Liver (tissue), 8 donors: ENCODE measurements at regions not wholly inside any gene's neighbourhood (a gene's known extent, or its start where the extent isn't known, plus 50 kb on each side); places are given as distances from the start of the nearest gene placed in this dataset.

Experiments used
- DNase-seq: peaks from one replicate; pipeline ENCODE4 v3.0.0-alpha.2; 2017; ENCODE audit warnings: low spot score
- H3K27ac ChIP-seq, 2 donors: one replicate each; pipeline ENCODE4 v1.7.0; 2013; ENCODE audit warnings: inconsistent platforms in 2 of 2, low read length in 2 of 2, control low read depth in 1 of 2, low read depth in 1 of 2, mild to moderate bottlenecking in 1 of 2
- H3K27me3 ChIP-seq, 4 donors: one replicate each; pipeline versions ENCODE4 v1.6.1 to v1.7.0; 2013; ENCODE audit warnings: low read length in 3 of 4, inconsistent platforms in 1 of 4, mild to moderate bottlenecking in 1 of 4, moderate library complexity in 1 of 4; ENCODE audit not compliant: control insufficient read depth in 4 of 4, insufficient read depth in 4 of 4
- H3K36me3 ChIP-seq, 4 donors: one replicate each; pipeline versions ENCODE4 v1.6.1 to v1.7.0; 2013; ENCODE audit warnings: low read length in 3 of 4, mild to moderate bottlenecking in 3 of 4, low read depth in 1 of 4, moderate library complexity in 1 of 4; ENCODE audit not compliant: control insufficient read depth in 4 of 4, insufficient read depth in 3 of 4
- H3K4me1 ChIP-seq, 4 donors: one replicate each; pipeline versions ENCODE4 v1.6.1 to v1.7.0; 2013; ENCODE audit warnings: low read length in 3 of 4, mild to moderate bottlenecking in 3 of 4, moderate library complexity in 1 of 4; ENCODE audit not compliant: control insufficient read depth in 4 of 4, insufficient read depth in 4 of 4
- H3K4me3 ChIP-seq, 3 donors: one replicate each; pipeline versions ENCODE4 v1.6.1 to v1.7.0; 2013; ENCODE audit warnings: low read length in 3 of 3, control low read depth in 1 of 3, low read depth in 1 of 3, mild to moderate bottlenecking in 1 of 3
- H3K9ac ChIP-seq, 2 donors: one replicate each; pipeline ENCODE4 v1.7.0; 2013; ENCODE audit warnings: low read length in 2 of 2, mild to moderate bottlenecking in 2 of 2, moderate library complexity in 2 of 2, control low read depth in 1 of 2, low read depth in 1 of 2
- H3K9me3 ChIP-seq, 4 donors: one replicate each; pipeline versions ENCODE4 v1.6.1 to v1.7.0; 2013; ENCODE audit warnings: low read length in 3 of 4; ENCODE audit not compliant: control insufficient read depth in 4 of 4
- EGR1 ChIP-seq, 2 donors: IDR thresholded peaks; 2 replicates each; pipeline ENCODE4 v1.6.1; 2016 to 2018; ENCODE audit warnings: antibody characterized with exemption in 2 of 2, low read depth in 2 of 2
- FOXA1 ChIP-seq: IDR thresholded peaks from 2 replicates; pipeline ENCODE4 v1.6.1; 2016; ENCODE audit warnings: antibody characterized with exemption
- FOXA2 ChIP-seq: IDR thresholded peaks from 2 replicates; pipeline ENCODE4 v1.6.1; 2016; ENCODE audit warnings: antibody characterized with exemption
- GABPA ChIP-seq, 2 donors: IDR thresholded peaks in 1 of 2; conservative IDR thresholded peaks in 1 of 2; 2 replicates each; pipeline ENCODE4 v1.6.1; 2016; ENCODE audit warnings: antibody characterized with exemption in 2 of 2, mild to moderate bottlenecking in 1 of 2, moderate library complexity in 1 of 2
- HNF4A ChIP-seq, 2 donors: conservative IDR thresholded peaks; 2 replicates each; pipeline ENCODE4 v1.6.1; 2016; ENCODE audit warnings: antibody characterized with exemption in 2 of 2, mild to moderate bottlenecking in 2 of 2
- HNF4G ChIP-seq: IDR thresholded peaks from 2 replicates; pipeline ENCODE4 v1.6.1; 2016; ENCODE audit warnings: antibody characterized with exemption
- JUND ChIP-seq, 2 donors: IDR thresholded peaks; 2 replicates each; pipeline ENCODE4 v1.6.1; 2016; ENCODE audit warnings: antibody characterized with exemption in 2 of 2
- NR2F2 ChIP-seq: IDR thresholded peaks from 2 replicates; pipeline ENCODE4 v1.6.1; 2016; ENCODE audit warnings: antibody characterized with exemption
- RAD21 ChIP-seq, 2 donors: IDR thresholded peaks; 2 replicates each; pipeline ENCODE4 v1.6.1; 2016; ENCODE audit warnings: antibody characterized with exemption in 2 of 2, mild to moderate bottlenecking in 2 of 2
- RXRA ChIP-seq, 2 donors: IDR thresholded peaks; 2 replicates each; pipeline ENCODE4 v1.6.1; 2017 to 2018; ENCODE audit warnings: antibody characterized with exemption in 2 of 2, mild to moderate bottlenecking in 1 of 2
- SP1 ChIP-seq: IDR thresholded peaks from 2 replicates; pipeline ENCODE4 v1.6.1; 2018; ENCODE audit warnings: antibody characterized with exemption, mild to moderate bottlenecking
- TAF1 ChIP-seq: conservative IDR thresholded peaks from 2 replicates; pipeline ENCODE4 v1.6.1; 2016; ENCODE audit warnings: antibody characterized with exemption, mild to moderate bottlenecking
- YY1 ChIP-seq: IDR thresholded peaks from 2 replicates; pipeline ENCODE4 v1.6.1; 2016; ENCODE audit warnings: antibody characterized with exemption, mild to moderate bottlenecking
- WGBS: extraction: QIAGEN DNeasy Blood & Tissue Kit; methylation state at CpG from one replicate; pipeline ENCODE4 v1.1.7; 2013; 5-methylcytosine and 5-hydroxymethylcytosine counted together
- TF ChIP-seq, protein P1 (sequence below): fragments of 150-350 bp; IDR thresholded peaks from 2 replicates; pipeline ENCODE4 v1.5.1; 2017; ENCODE audit warnings: improper control_type of control experiment, low read depth, low read length; ENCODE audit not compliant: missing input control
- TF ChIP-seq, protein P2 (sequence below): IDR thresholded peaks from 2 replicates; pipeline ENCODE4 v1.6.1; 2016; ENCODE audit warnings: antibody characterized with exemption
- TF ChIP-seq, protein P3 (sequence below): IDR thresholded peaks from 2 replicates; pipeline ENCODE4 v1.6.1; 2016; ENCODE audit warnings: antibody characterized with exemption
- TF ChIP-seq, protein P4 (sequence below): IDR thresholded peaks from 2 replicates; pipeline ENCODE4 v1.6.1; 2016; ENCODE audit warnings: antibody characterized with exemption, mild to moderate bottlenecking
- TF ChIP-seq, protein P5 (sequence below): IDR thresholded peaks from 2 replicates; pipeline ENCODE4 v1.6.1; 2016; ENCODE audit warnings: antibody characterized with exemption
- donor health status: healthy.
- donor health status: healthy.
- donor health status: healthy.
- donor health status: healthy.
- donor health status: healthy.

DNA sequence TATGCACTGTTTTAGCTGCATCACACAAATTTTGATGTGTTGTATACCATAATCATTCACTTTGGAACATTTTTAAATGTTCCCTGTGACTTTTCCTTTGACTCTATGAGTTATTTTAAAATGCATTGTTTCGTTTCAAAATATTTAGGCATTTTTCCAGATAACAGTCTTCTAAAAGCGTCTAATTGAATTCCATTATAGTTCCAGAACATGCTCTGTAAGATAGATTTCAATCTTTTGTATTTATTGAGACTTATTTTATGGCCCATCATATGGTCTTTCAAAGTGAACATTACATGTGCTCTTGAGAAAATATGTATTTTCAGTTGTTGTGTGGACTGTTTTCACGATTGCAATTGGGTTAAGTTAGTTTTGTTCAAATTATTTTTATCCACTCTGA, 98.7 kb upstream of the ARHGAP5 start:
- no peak overlapping the region for H3K27ac ChIP-seq
- H3K4me1 ChIP-seq, result no peaks in the 10 kb centered on the region
- TF ChIP-seq FOXA1 (no peak), YY1 (no peak), JUND (IDR thresholded peaks at IDR 0.05) (no peak), SP1 (no peak), TAF1 (no peak), NR2F2 (no peak), FOXA2 (no peak), HNF4G (no peak)
- TF ChIP-seq, protein P1, sequence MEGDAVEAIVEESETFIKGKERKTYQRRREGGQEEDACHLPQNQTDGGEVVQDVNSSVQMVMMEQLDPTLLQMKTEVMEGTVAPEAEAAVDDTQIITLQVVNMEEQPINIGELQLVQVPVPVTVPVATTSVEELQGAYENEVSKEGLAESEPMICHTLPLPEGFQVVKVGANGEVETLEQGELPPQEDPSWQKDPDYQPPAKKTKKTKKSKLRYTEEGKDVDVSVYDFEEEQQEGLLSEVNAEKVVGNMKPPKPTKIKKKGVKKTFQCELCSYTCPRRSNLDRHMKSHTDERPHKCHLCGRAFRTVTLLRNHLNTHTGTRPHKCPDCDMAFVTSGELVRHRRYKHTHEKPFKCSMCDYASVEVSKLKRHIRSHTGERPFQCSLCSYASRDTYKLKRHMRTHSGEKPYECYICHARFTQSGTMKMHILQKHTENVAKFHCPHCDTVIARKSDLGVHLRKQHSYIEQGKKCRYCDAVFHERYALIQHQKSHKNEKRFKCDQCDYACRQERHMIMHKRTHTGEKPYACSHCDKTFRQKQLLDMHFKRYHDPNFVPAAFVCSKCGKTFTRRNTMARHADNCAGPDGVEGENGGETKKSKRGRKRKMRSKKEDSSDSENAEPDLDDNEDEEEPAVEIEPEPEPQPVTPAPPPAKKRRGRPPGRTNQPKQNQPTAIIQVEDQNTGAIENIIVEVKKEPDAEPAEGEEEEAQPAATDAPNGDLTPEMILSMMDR, result no peak
- TF ChIP-seq, protein P2, sequence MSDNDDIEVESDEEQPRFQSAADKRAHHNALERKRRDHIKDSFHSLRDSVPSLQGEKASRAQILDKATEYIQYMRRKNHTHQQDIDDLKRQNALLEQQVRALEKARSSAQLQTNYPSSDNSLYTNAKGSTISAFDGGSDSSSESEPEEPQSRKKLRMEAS, result no peak
- no peaks in the 10 kb centered on the region for H3K36me3 ChIP-seq
- no peaks in the 10 kb centered on the region for H3K27me3 ChIP-seq
- H3K9me3 ChIP-seq, result peaks cover 3 to 21% (median 6%) of the 10 kb centered on the region in 4 donors
- no peak overlapping the region for H3K9ac ChIP-seq
- no peak overlapping the region for H3K4me3 ChIP-seq
- 81% methylated on average over 3 of the region's 3 CpGs for WGBS
- DNase-seq, result no peak

DNA sequence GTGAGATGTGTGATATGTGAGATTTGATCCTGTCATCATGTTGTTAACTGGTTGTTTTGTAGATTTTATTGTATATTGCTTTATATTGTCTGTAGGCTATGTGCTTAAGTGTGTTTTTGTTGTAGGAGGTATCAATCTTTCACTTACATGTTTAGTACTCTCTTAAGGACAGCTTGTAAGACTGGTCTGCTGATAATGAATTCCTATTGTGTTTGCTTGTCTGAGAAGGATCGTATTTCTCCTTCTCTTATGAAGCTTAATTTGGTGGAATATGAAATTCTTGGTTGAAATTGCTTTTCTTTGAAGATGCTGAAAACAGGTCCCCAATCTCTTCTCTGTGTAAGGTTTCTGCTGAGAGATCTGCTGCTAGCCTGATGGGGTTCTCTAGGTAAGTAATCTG, 94.5 kb upstream of the ARHGAP5 start:
- WGBS, result 90% methylated on average over 1 of the region's 1 CpG
- no peak overlapping the region for H3K9ac ChIP-seq
- H3K36me3 ChIP-seq, result no peaks in the 10 kb centered on the region
- no peak overlapping the region for H3K27ac ChIP-seq
- H3K4me3 ChIP-seq, result no peak overlapping the region
- TF ChIP-seq NR2F2, result no peak
- TF ChIP-seq YY1, result no peak
- TF ChIP-seq FOXA2, result no peak
- no peak for TF ChIP-seq HNF4A (conservative IDR thresholded peaks at IDR 0.05)
- TF ChIP-seq, protein P3, sequence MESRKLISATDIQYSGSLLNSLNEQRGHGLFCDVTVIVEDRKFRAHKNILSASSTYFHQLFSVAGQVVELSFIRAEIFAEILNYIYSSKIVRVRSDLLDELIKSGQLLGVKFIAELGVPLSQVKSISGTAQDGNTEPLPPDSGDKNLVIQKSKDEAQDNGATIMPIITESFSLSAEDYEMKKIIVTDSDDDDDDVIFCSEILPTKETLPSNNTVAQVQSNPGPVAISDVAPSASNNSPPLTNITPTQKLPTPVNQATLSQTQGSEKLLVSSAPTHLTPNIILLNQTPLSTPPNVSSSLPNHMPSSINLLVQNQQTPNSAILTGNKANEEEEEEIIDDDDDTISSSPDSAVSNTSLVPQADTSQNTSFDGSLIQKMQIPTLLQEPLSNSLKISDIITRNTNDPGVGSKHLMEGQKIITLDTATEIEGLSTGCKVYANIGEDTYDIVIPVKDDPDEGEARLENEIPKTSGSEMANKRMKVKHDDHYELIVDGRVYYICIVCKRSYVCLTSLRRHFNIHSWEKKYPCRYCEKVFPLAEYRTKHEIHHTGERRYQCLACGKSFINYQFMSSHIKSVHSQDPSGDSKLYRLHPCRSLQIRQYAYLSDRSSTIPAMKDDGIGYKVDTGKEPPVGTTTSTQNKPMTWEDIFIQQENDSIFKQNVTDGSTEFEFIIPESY, result no peak
- no peak for TF ChIP-seq RXRA (IDR thresholded peaks at IDR 0.05)
- TF ChIP-seq, protein P2, result no peak
- no peak for TF ChIP-seq FOXA1
- no peak for TF ChIP-seq GABPA (IDR thresholded peaks at IDR 0.05 in 1 of 2, conservative IDR thresholded peaks at IDR 0.05 in 1 of 2)
- TF ChIP-seq EGR1 (IDR thresholded peaks at IDR 0.05; ENCODE audit: low read depth in 2 of 2), result no peak
- no peak for TF ChIP-seq HNF4G
- TF ChIP-seq, protein P4, sequence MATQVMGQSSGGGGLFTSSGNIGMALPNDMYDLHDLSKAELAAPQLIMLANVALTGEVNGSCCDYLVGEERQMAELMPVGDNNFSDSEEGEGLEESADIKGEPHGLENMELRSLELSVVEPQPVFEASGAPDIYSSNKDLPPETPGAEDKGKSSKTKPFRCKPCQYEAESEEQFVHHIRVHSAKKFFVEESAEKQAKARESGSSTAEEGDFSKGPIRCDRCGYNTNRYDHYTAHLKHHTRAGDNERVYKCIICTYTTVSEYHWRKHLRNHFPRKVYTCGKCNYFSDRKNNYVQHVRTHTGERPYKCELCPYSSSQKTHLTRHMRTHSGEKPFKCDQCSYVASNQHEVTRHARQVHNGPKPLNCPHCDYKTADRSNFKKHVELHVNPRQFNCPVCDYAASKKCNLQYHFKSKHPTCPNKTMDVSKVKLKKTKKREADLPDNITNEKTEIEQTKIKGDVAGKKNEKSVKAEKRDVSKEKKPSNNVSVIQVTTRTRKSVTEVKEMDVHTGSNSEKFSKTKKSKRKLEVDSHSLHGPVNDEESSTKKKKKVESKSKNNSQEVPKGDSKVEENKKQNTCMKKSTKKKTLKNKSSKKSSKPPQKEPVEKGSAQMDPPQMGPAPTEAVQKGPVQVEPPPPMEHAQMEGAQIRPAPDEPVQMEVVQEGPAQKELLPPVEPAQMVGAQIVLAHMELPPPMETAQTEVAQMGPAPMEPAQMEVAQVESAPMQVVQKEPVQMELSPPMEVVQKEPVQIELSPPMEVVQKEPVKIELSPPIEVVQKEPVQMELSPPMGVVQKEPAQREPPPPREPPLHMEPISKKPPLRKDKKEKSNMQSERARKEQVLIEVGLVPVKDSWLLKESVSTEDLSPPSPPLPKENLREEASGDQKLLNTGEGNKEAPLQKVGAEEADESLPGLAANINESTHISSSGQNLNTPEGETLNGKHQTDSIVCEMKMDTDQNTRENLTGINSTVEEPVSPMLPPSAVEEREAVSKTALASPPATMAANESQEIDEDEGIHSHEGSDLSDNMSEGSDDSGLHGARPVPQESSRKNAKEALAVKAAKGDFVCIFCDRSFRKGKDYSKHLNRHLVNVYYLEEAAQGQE, result no peak
- TF ChIP-seq JUND (IDR thresholded peaks at IDR 0.05), result no peak
- no peak for TF ChIP-seq RAD21 (IDR thresholded peaks at IDR 0.05)
- TF ChIP-seq TAF1, result no peak
- TF ChIP-seq, protein P5, sequence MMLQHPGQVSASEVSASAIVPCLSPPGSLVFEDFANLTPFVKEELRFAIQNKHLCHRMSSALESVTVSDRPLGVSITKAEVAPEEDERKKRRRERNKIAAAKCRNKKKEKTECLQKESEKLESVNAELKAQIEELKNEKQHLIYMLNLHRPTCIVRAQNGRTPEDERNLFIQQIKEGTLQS, result no peak
- TF ChIP-seq, protein P1, result no peak
- no peaks in the 10 kb centered on the region for H3K4me1 ChIP-seq
- H3K9me3 ChIP-seq, result peaks cover 0 to 13% (median 0%) of the 10 kb centered on the region in 4 donors
- no peak for DNase-seq
- H3K27me3 ChIP-seq, result no peaks in the 10 kb centered on the region
